ENCODE measurements at regions not wholly inside any gene's neighbourhood (a gene's known extent, or its start where the extent isn't known, plus 50 kb on each side); places are given as distances from the start of the nearest gene placed in this dataset.

DNA sequence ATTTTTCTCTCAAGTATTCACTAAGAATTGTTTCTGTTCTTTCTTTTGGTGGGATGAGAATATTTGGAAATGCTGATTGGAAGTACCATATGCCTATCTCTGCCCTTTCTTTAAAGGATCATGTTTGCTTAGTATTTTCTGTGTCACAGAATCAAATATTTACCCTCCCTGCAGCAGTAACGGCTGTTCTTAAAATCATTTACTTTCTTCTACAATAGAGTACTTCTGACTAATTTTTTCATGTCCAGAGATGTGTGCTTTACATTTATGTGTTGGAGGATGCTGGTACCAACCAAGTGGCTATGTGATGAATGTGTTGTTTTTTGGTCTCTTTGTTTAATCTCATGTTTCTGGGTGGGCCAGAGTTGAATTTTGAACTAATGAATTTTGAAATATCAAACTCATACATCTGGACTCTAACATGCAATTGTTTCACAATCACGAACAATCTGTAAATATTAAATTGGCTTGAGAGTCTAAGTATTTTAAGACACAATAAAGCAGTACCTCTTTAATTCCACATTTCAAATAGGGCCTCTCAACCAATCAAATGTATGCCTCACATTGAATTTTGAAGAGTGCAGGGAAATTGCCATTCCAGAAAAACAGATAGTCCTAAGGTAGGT, 59.4 kb upstream of the ARSJ start:
- Histone ChIP-seq H3K27me3 (ENCODE audit: insufficient read depth, low read depth, low read length) (no peaks in the 10 kb centered on the region), H2AFZ (ENCODE audit: low read depth, low read length) (no peak overlapping the region), H3K4me2 (ENCODE audit: low read length) (no peak overlapping the region), H3K79me2 (replicated peaks; ENCODE audit: insufficient read depth, low read length) (no peaks in the 10 kb centered on the region), H3K9me3 (ENCODE audit: low read length) (no peaks in the 10 kb centered on the region), H3K36me3 (ENCODE audit: insufficient read depth, low read length) (no peaks in the 10 kb centered on the region), H3F3A (ENCODE audit: insufficient read depth, low read length, poor library complexity, severe bottlenecking) (no peaks in the 10 kb centered on the region), H3K9me2 (ENCODE audit: insufficient read depth, low read length) (no peaks in the 10 kb centered on the region), H3K27ac (ENCODE audit: low read length) (no peak overlapping the region), H3K4me3 (ENCODE audit: low read length) (no peak overlapping the region), H3K9ac (ENCODE audit: low read length) (no peak overlapping the region), H4K20me1 (ENCODE audit: insufficient read depth) (no peaks in the 10 kb centered on the region)
- TF ChIP-seq, protein P1, sequence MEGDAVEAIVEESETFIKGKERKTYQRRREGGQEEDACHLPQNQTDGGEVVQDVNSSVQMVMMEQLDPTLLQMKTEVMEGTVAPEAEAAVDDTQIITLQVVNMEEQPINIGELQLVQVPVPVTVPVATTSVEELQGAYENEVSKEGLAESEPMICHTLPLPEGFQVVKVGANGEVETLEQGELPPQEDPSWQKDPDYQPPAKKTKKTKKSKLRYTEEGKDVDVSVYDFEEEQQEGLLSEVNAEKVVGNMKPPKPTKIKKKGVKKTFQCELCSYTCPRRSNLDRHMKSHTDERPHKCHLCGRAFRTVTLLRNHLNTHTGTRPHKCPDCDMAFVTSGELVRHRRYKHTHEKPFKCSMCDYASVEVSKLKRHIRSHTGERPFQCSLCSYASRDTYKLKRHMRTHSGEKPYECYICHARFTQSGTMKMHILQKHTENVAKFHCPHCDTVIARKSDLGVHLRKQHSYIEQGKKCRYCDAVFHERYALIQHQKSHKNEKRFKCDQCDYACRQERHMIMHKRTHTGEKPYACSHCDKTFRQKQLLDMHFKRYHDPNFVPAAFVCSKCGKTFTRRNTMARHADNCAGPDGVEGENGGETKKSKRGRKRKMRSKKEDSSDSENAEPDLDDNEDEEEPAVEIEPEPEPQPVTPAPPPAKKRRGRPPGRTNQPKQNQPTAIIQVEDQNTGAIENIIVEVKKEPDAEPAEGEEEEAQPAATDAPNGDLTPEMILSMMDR (IDR thresholded peaks at IDR 0.05; ENCODE audit: poor library complexity, severe bottlenecking): no peak
- TF ChIP-seq EP300 (conservative IDR thresholded peaks at IDR 0.05; ENCODE audit: poor library complexity, severe bottlenecking) (no peak), MXI1 (conservative IDR thresholded peaks at IDR 0.05; ENCODE audit: poor library complexity, severe bottlenecking) (no peak), POLR2AphosphoS5 (IDR thresholded peaks at IDR 0.05) (no peak), EZH2 (IDR thresholded peaks at IDR 0.05; ENCODE audit: borderline replicate concordance, insufficient read depth, low read length, poor library complexity, severe bottlenecking) (no peak), SMC3 (conservative IDR thresholded peaks at IDR 0.05; ENCODE audit: poor library complexity) (no peak), TAF1 (IDR thresholded peaks at IDR 0.05; ENCODE audit: low read depth) (no peak), RAD21 (conservative IDR thresholded peaks at IDR 0.05) (no peak)
- TF ChIP-seq, protein P2, sequence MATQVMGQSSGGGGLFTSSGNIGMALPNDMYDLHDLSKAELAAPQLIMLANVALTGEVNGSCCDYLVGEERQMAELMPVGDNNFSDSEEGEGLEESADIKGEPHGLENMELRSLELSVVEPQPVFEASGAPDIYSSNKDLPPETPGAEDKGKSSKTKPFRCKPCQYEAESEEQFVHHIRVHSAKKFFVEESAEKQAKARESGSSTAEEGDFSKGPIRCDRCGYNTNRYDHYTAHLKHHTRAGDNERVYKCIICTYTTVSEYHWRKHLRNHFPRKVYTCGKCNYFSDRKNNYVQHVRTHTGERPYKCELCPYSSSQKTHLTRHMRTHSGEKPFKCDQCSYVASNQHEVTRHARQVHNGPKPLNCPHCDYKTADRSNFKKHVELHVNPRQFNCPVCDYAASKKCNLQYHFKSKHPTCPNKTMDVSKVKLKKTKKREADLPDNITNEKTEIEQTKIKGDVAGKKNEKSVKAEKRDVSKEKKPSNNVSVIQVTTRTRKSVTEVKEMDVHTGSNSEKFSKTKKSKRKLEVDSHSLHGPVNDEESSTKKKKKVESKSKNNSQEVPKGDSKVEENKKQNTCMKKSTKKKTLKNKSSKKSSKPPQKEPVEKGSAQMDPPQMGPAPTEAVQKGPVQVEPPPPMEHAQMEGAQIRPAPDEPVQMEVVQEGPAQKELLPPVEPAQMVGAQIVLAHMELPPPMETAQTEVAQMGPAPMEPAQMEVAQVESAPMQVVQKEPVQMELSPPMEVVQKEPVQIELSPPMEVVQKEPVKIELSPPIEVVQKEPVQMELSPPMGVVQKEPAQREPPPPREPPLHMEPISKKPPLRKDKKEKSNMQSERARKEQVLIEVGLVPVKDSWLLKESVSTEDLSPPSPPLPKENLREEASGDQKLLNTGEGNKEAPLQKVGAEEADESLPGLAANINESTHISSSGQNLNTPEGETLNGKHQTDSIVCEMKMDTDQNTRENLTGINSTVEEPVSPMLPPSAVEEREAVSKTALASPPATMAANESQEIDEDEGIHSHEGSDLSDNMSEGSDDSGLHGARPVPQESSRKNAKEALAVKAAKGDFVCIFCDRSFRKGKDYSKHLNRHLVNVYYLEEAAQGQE (IDR thresholded peaks at IDR 0.05; ENCODE audit: borderline replicate concordance): no peak

DNA sequence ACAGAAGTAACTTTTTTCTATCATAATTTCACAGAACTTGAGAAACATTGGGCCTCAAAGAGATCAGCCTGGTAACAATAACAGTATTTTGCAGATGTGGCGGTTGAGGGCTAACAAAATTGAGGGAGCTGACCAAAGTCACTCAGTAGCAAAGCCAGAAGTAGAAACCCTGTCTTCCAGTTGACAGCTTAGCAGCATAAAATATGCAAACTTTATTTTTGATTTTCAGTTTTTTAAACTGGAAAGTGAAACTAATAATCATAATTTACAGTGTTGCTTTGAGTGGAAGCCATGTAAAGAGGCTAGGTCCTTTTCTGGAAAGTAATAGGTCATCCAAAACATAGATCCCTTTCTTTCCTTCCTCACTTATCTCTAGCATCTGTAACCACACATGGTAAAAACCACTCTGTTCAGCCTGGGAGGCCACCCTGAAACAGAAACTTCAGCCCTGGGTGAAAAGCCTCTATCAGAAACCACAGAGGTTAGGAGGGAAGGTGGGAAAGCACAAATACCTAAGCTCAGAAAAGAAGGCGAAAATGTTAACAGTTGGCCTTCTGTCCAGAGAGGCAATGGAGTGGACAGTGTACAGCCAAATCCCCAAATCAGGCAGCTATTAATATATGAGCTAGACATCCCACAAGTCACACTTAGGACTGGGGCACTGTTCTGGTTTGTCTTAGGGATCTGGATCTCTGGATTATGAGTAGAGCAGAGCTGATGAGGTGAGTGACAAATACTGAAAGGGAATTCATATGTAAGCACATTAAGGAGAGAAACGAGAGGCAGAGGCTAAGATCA, 61.1 kb upstream of the ARSJ start:
- Histone ChIP-seq H3K9me2 (ENCODE audit: insufficient read depth, low read length) (no peaks in the 10 kb centered on the region), H3K4me3 (ENCODE audit: low read length) (no peak overlapping the region), H3K27ac (ENCODE audit: low read length) (no peak overlapping the region), H3K4me2 (ENCODE audit: low read length) (no peak overlapping the region), H3K27me3 (ENCODE audit: insufficient read depth, low read depth, low read length) (no peaks in the 10 kb centered on the region), H4K20me1 (ENCODE audit: insufficient read depth) (no peaks in the 10 kb centered on the region), H3K79me2 (replicated peaks; ENCODE audit: insufficient read depth, low read length) (no peaks in the 10 kb centered on the region), H3K9me3 (ENCODE audit: low read length) (no peaks in the 10 kb centered on the region), H2AFZ (ENCODE audit: low read depth, low read length) (no peak overlapping the region), H3K9ac (ENCODE audit: low read length) (no peak overlapping the region), H3F3A (ENCODE audit: insufficient read depth, low read length, poor library complexity, severe bottlenecking) (no peaks in the 10 kb centered on the region), H3K36me3 (ENCODE audit: insufficient read depth, low read length) (no peaks in the 10 kb centered on the region)
- TF ChIP-seq RAD21 (conservative IDR thresholded peaks at IDR 0.05) (no peak), TAF1 (IDR thresholded peaks at IDR 0.05; ENCODE audit: low read depth) (no peak), SMC3 (conservative IDR thresholded peaks at IDR 0.05; ENCODE audit: poor library complexity) (no peak), EZH2 (IDR thresholded peaks at IDR 0.05; ENCODE audit: borderline replicate concordance, insufficient read depth, low read length, poor library complexity, severe bottlenecking) (no peak), EP300 (conservative IDR thresholded peaks at IDR 0.05; ENCODE audit: poor library complexity, severe bottlenecking) (no peak), MXI1 (conservative IDR thresholded peaks at IDR 0.05; ENCODE audit: poor library complexity, severe bottlenecking) (no peak), POLR2AphosphoS5 (IDR thresholded peaks at IDR 0.05) (no peak)
- TF ChIP-seq, protein P1 (IDR thresholded peaks at IDR 0.05; ENCODE audit: poor library complexity, severe bottlenecking): no peak
- TF ChIP-seq, protein P2 (IDR thresholded peaks at IDR 0.05; ENCODE audit: borderline replicate concordance): no peak
